ENCODE measurements at regions not wholly inside any gene's neighbourhood (a gene's known extent, or its start where the extent isn't known, plus 50 kb on each side); places are given as distances from the start of the nearest gene placed in this dataset.

DNA sequence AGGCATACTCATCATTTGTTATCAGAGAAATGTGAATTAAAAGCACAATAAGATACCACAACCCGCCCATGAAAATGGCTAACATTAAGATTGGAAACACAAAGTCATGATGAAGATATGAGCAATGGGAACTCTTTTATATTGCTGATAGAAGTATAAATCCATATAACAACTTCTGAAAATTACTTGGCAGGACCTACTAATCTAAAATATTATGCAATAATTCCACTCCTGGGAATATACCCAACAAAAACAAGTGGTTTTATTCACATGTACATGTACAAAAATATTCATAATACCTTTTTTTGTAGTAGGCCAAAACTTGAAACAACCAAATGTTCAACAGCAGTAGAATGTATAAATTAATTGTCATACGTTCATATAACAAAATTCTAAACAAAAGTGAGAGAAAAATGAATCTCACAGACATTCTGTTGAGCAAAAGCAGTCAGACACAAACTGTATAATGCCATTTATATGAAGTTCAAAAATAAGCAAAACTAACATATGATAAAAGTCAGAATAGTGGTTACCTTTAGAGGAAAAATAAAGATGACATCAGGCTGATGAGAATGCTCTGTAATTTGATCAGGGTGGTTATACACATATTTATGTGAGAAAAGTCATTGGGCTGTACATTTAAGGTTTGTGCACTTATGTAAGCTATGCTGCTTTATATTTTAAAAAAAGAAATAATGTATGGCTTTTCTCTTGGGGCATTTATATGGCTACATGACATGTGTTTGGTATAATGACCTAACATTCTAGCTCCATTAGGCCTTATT, 309.2 kb upstream of the KITLG start:
- no peak for DNase-seq
- no peak for TF ChIP-seq POLR2A (IDR thresholded peaks at IDR 0.05)
- TF ChIP-seq, protein P1, sequence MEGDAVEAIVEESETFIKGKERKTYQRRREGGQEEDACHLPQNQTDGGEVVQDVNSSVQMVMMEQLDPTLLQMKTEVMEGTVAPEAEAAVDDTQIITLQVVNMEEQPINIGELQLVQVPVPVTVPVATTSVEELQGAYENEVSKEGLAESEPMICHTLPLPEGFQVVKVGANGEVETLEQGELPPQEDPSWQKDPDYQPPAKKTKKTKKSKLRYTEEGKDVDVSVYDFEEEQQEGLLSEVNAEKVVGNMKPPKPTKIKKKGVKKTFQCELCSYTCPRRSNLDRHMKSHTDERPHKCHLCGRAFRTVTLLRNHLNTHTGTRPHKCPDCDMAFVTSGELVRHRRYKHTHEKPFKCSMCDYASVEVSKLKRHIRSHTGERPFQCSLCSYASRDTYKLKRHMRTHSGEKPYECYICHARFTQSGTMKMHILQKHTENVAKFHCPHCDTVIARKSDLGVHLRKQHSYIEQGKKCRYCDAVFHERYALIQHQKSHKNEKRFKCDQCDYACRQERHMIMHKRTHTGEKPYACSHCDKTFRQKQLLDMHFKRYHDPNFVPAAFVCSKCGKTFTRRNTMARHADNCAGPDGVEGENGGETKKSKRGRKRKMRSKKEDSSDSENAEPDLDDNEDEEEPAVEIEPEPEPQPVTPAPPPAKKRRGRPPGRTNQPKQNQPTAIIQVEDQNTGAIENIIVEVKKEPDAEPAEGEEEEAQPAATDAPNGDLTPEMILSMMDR (IDR thresholded peaks at IDR 0.05): no peak
- no peak overlapping the region for H3K4me3 ChIP-seq
- no peaks in the 10 kb centered on the region for H3K36me3 ChIP-seq
- no peaks in the 10 kb centered on the region for H3K27me3 ChIP-seq
- H3K27ac ChIP-seq: no peak overlapping the region
- no peaks in the 10 kb centered on the region for H3K9me3 ChIP-seq
- no peak for ATAC-seq (ENCODE audit: low FRiP score in 2 of 2)
- H3K4me1 ChIP-seq: peaks cover 0 to 4% (median 0%) of the 10 kb centered on the region in 4 donors
- WGBS, 2 donors: 77 to 81% methylated on average over 2 of the region's 2 CpGs

DNA sequence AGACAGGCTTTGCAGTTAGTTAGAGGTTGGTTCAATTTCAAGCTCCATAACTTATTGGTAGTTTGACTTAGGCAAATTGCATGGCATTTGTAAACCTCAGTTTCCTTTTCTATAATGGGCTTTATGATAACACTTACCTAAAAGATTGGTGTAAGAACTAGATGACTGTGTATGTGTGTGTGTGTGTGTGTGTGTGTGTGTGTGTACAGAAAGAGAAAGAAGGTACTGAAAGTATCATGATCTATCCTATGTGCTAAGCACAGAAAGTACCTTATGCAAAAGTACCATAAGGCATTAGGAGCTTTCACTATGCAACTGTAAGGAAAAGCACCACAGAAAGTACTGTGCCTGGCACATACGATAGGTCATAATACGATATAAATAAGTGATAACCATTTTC, 304.3 kb upstream of the KITLG start:
- WGBS, 2 donors: 68 to 87% methylated on average over 2 of the region's 2 CpGs
- Histone ChIP-seq H3K36me3 (no peaks in the 10 kb centered on the region), H3K4me1 (peaks cover 0 to 4% (median 0%) of the 10 kb centered on the region in 4 donors), H3K4me3 (no peak overlapping the region), H3K27ac (no peak overlapping the region), H3K27me3 (no peaks in the 10 kb centered on the region), H3K9me3 (no peaks in the 10 kb centered on the region)
- ATAC-seq (ENCODE audit: low FRiP score in 2 of 2) (no peak), DNase-seq (no peak)
- TF ChIP-seq, protein P1 (IDR thresholded peaks at IDR 0.05): no peak
- TF ChIP-seq EP300 (IDR thresholded peaks at IDR 0.05) (no peak), POLR2A (IDR thresholded peaks at IDR 0.05) (no peak), POLR2AphosphoS5 (IDR thresholded peaks at IDR 0.05) (no peak)

DNA sequence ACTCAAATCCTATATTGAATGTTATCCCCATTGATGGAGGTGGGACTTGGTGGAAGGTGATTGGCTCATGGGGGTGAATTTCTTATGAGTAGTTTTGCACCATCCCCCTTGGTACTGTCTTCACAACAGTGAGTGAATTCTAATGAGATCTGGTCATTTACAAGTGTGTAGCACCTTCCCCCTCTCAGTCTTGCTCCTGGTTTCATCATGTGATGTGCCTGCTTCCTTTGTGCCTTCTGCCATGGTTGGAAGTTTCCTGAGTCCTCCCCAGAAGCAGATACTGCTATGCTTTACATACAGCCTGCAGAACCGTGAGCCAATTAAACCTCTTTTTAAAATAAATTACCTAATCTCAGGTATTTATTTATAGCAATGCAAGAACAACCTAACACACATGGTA, 302.4 kb upstream of the KITLG start:
- H3K4me3 ChIP-seq: no peak overlapping the region

DNA sequence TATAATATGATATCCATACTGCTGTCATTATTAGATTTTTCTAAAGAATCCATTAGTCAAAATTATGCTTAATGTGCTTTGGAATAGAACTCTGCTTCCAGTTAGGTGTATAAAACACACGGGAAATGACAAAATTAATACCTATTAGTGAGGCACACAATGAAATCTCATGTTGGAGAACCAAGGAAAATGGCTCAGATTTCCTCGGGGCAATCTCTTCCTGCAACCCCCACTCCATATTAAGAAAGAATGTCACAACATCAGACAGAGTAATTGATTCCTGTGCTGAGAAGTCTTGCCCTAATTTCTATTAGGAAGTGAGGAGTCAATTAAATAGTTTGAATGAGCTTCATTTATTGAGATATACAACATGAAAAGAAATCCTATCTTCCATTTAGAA, 299.8 kb upstream of the KITLG start:
- H3K4me1 ChIP-seq: peaks cover 0 to 4% (median 0%) of the 10 kb centered on the region in 4 donors
- 76 to 78% methylated on average over 2 of the region's 2 CpGs for WGBS, 2 donors
- H3K27ac ChIP-seq: no peak overlapping the region
- TF ChIP-seq POLR2A (IDR thresholded peaks at IDR 0.05) (no peak), POLR2AphosphoS5 (IDR thresholded peaks at IDR 0.05) (no peak), EP300 (IDR thresholded peaks at IDR 0.05) (no peak)
- TF ChIP-seq, protein P1 (IDR thresholded peaks at IDR 0.05): no peak
- no peaks in the 10 kb centered on the region for H3K9me3 ChIP-seq
- H3K4me3 ChIP-seq: no peak overlapping the region
- no peaks in the 10 kb centered on the region for H3K27me3 ChIP-seq
- ATAC-seq (ENCODE audit: low FRiP score in 2 of 2): no peak
- DNase-seq: no peak
- no peaks in the 10 kb centered on the region for H3K36me3 ChIP-seq

More for the DNA sequence above, 302.4 kb upstream of the KITLG start:
- WGBS, 2 donors: 93 to 100% methylated on average over 1 of the region's 1 CpG
- H3K27ac ChIP-seq: no peak overlapping the region
- peaks cover 0 to 4% (median 0%) of the 10 kb centered on the region in 4 donors for H3K4me1 ChIP-seq
- TF ChIP-seq POLR2A (IDR thresholded peaks at IDR 0.05): no peak
- TF ChIP-seq EP300 (IDR thresholded peaks at IDR 0.05): no peak
- no peak for TF ChIP-seq POLR2AphosphoS5 (IDR thresholded peaks at IDR 0.05)
- TF ChIP-seq, protein P1 (IDR thresholded peaks at IDR 0.05): no peak
- DNase-seq: no peak
- H3K36me3 ChIP-seq: no peaks in the 10 kb centered on the region
- H3K27me3 ChIP-seq: no peaks in the 10 kb centered on the region
- no peaks in the 10 kb centered on the region for H3K9me3 ChIP-seq
- no peak for ATAC-seq (ENCODE audit: low FRiP score in 2 of 2)

DNA sequence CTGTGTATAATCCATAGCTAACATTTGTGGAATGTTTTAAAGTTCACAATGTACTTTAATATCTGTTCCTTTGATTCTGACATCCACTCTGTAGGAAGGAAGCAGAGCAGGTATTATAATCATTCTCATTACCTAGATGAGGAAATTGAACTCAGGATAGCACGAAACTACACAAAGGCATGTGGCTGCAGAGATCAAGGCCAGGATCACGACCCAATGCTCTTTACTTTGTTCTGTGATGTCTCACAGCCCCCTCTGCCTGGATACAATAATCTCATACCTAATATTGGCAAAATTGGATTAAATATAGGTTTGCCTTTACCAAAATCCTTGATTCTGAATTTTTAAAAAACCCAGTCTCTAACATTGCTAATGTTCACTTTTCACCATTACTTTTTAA, 298.0 kb upstream of the KITLG start:
- Histone ChIP-seq H3K9me3 (no peaks in the 10 kb centered on the region), H3K4me3 (no peak overlapping the region), H3K27ac (no peak overlapping the region), H3K36me3 (no peaks in the 10 kb centered on the region), H3K4me1 (no peaks in the 10 kb centered on the region), H3K27me3 (no peaks in the 10 kb centered on the region)
- TF ChIP-seq, protein P1 (IDR thresholded peaks at IDR 0.05): no peak
- TF ChIP-seq EP300 (IDR thresholded peaks at IDR 0.05) (no peak), POLR2A (IDR thresholded peaks at IDR 0.05) (no peak), POLR2AphosphoS5 (IDR thresholded peaks at IDR 0.05) (no peak)
- DNase-seq (no peak), ATAC-seq (ENCODE audit: low FRiP score in 2 of 2) (no peak)
- WGBS, 2 donors: 82 to 91% methylated on average over 2 of the region's 2 CpGs
